ENCODE measurements at regions not wholly inside any gene's neighbourhood (a gene's known extent, or its start where the extent isn't known, plus 50 kb on each side); places are given as distances from the start of the nearest gene placed in this dataset.
"Not testable (repeated sequence)": the region's sequence is repeated elsewhere in the genome, so short reads cannot be mapped to it uniquely, and the experiment has no call there.

DNA sequence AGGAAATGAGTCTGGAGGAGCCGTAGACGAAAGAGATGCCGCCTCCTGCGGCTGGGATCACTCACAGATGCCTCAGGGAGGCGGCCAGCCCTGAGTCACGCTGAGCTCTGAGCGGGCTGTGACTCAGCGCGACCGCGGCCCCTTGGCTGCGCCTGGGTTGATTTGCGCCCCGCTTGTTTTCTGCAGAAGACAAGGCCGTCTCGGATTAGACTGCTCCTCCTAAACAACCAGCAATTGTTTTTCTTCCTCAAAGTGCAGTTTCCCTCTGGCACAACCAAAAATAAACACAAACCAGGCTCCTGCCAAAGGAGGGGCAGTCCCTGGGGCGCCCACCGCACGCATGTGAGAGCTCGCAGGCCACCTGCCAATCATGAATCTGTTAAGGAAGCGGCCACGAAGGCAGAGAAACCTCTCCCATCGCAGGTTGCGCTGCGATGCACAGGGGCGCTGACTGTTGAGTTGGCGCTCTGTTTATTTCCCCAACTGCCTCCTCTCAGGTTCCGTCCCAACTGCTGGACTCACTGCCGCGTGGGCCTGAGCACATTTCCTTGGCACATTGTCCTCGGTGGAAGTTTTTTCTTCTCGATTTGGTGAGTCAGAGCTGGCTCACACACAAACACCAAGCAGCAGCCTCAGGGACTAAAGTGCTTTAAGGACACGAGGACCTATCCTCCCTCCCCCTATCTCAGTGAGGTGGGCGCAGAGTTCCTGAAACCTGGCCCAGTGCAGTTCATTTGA is 85.2 kb upstream of the NDUFV2 start:
- DNase-seq = peak; percentile 71

DNA sequence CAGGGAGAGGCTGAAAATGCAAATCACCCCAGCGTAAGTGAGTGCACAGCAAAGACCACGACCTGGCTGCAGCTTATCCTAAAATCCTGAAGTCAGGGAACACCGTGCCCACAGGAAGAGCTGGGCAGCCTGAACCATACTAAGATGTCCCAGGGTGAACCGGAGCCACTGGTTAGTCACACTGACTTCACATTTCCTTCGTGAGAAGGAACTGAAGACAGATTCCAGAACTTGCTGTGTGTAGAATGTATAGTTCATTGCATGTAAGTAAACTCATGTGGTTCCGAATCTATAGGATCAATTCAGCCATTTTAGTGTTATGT is 84.6 kb upstream of the NDUFV2 start:
- no peak for DNase-seq

DNA sequence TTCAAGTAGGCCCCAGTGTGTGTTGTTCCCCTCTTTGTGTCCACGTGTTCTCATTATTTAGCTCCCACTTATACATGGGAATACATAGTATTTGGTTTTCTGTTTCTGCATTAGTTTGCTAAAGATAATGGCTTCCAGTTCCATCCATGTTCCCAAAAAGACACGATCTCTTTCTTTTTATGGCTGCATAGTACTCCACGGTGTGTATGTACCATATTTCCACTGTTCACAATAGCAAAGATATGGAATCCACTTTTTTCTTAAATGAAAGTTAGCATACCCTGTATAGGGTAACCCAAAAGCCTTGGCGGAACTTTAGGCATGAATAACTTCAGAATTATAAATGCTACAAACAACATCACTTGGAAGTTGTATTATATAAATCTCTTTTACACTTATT is 83.4 kb upstream of the NDUFV2 start:
- no peak for DNase-seq

DNA sequence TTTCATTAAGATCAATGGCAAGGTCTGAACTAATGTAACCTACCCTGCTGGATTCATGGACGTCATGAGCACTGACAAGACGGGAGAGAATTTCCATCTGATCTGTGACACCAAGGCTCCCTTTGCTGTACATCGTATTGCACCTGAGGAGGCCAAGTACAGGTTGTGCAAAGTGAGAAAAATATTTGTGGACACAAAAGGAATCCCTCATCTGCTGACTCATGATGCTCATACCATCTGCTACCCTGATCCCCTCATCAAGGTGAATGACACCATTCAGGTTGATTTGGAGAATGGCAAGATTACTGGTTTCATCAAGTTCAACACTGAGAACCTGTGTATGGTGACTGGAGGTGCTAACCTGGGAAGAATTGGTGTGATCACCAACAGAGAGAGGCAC is 82.3 kb upstream of the NDUFV2 start:
- no peak for DNase-seq

DNA sequence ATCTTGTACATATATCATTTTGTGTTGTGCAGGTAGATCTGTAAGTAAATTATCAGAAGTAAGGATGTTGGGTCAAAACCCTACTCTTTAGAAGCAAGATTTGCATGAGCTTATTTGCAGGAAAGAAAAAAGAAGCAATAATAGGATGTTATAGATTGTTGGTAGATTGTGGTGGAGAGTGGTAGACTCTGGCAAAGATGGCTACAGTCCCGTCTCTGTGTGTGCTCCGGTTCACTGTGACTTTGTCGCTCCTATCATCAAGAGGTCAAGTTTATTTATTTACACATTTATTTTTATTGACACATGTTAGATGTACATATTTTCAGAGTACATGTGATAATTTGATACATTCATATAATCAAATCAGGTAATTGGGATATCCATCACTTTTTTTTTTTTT is 81.0 kb upstream of the NDUFV2 start:
- no peak for DNase-seq

DNA sequence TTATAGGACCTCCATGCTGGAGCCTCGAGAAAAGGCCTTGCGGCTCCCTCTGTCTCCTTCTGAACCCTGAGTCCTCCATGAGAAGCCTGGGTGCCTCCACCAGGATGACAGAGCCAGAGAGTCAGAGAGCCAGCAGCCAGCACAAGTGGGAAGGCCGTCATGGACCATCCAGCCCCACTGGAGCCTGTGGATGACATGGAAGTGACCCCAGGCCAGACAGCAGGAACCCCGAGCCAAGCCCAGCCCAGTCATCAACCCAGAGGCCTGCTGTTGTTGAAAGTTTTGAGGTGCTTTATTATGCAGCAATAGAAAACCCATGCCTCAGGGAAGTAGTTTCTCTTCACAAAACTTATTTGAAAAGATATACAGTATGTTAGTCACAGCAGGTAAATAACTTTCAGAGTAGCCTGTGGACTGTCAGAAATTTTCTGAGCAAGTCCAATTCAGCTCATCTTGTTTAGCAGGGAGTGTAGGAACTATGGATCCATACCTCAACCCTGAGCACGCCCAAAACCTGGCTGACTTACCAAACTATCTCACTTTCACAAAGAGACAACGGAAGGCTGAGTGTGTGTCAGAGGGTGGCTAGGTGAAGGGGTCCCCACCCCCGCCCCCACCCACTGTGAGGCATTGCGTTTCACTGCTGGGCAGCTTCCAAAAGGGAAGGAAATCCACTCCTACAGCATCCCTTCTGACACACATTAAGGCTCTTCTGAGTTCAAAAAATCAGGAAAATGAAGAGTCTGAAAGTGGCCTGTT is 79.9 kb upstream of the NDUFV2 start:
- DNase-seq = no peak

DNA sequence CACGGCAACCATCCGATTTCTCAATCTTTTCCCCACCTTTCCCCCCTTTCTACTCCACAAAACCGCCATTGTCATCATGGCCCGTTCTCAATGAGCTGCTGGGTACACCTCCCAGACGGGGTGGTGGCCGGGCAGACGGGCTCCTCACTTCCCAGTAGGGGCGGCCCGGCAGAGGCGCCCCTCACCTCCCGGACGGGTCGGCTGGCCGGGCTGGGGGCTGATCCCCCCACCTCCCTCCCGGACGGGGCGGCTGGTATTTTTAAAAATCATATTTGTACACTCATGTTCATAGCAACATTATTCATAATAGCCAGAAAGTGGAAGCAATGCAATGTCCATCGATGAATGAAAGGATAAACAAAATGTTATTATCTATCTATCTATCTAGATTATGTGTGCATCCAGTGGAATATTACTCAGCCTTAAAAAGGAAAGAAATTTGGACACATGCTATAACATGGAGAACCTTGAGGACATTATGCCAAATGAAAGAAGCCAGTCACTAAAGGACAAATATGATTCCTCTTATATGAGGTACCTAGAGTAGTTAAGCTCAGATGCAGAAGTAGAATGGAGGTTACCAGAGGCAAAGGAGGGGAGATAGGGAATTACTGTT is 78.4 kb upstream of the NDUFV2 start:
- DNase-seq = not testable (repeated sequence)

DNA sequence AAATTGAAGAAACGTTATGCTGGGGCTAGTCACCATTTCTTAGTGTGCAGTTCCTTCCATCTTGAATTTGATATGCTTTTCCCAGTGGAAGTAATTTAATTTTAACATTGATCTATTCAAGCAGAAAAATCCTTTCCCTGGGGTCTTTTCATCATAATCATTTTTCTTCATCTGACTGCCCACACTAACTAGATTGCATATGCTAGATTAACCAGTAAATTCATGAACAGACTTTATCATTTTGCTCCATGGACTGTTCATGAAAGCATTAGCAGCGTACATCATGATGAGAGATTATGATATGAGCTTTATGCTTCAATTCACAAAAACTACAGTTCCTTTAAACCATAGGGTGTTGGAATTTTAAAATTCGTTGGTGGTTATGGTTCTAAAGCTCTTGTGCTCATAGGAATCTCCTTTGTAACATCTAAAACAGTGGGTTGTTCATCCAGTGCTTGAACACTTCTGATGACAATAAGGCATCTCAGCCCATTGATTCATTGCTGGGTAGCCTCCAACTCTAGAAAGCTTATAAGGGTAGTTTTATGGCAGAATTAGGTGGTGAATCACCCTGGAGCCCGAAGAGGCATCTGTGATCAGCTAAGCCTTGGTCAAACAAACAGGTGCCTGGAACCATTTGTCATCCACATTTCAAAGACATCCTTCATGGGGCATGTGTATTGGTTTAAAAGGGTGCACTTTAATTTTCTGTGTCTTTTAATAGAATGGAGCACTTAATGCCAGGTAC is 77.2 kb upstream of the NDUFV2 start:
- DNase-seq = no peak

DNA sequence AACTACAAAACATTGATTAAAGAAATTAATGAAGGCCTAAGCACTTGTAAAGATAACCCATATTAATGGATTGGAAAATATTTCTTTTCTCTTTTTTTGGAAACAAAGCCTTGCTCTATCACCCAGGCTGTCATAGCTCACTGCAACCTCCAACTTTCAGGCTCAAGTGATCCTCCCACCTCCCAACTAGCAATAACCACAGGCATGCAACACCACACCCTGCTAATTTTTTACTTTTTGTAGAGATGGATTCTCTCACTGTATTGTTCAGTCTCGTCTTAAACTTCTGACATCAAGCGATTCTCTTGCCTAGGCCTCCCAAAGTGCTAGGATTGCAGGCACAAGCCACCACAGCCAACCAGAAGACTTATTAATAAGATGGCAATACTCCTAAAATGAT is 73.4 kb upstream of the NDUFV2 start:
- DNase-seq = no peak

DNA sequence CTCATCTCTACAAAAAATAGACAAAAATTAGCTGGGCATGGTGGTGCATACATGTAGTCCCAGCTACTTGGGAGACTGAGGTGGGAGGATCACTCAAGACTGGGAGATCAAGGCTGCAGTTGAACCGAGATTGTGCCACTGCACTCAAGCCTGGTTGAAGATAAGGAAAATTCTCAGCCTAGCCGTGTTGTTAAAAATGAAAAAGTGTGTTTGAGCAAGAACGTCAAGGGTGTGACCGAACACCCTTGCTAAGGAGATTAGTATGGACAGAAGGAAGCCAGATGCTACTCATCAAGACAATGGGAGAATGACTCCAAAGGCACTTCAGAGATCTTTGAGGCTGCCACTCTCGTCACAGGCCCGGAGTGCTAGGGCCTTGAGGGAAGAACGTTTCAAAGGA is 70.0 kb upstream of the NDUFV2 start:
- no peak for DNase-seq

DNA sequence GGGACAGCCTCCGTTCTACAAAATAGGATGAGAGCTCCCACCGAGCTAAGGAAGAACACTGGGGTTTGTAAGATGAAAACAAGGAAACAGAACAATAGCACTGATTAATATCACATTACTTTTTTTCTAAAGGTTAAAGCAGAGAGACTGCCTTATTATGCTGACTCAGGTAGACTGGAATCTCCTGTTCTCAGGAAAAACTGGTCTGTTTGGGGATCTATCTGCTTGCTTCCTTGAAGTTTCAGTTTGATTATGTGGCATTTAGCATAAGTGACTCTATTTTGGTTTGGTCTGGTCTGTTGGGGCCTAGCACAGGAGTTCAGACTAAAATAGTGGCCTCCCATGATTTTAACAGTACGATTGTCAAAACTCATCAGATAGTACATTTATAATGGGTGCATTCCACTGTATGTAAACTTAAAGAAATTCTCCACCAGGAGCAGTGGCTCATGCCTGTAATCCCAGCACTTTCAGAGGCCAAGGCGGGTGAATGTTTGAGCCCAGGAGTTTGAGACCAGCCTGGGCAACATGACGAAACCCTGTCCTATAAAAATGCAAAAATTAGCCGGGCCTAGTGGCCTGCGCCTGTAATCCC is 64.1 kb upstream of the NDUFV2 start:
- DNase-seq = peak; percentile 11

DNA sequence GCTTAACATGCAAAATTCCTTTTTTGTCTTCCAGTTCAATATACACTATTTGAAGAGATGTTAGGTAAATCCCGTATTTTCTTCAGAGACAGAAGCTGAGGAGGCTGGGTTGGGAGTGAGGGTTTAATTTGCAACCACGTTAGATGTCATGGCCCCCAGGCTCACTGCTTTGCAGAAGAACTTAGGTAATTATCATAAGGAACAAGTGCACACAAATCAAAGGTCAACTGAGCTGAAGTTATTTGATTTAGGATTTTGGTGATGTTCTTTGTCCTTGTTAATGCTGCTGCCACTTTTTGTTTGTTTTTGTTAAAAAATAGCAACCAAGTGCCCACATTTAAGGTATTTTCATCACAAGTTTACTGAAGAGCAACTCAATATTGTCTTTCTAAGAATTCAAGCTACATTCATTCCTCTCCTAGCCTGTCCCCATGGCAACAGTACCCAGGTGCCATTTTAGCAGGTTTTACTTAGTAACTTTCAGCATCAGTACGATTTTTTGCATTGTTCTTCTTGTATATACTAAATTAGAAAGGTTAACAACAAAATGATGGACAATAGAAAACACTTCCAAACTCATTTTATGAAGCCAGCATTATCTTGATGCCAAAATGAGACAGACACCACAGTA is 62.9 kb upstream of the NDUFV2 start:
- DNase-seq = no peak

DNA sequence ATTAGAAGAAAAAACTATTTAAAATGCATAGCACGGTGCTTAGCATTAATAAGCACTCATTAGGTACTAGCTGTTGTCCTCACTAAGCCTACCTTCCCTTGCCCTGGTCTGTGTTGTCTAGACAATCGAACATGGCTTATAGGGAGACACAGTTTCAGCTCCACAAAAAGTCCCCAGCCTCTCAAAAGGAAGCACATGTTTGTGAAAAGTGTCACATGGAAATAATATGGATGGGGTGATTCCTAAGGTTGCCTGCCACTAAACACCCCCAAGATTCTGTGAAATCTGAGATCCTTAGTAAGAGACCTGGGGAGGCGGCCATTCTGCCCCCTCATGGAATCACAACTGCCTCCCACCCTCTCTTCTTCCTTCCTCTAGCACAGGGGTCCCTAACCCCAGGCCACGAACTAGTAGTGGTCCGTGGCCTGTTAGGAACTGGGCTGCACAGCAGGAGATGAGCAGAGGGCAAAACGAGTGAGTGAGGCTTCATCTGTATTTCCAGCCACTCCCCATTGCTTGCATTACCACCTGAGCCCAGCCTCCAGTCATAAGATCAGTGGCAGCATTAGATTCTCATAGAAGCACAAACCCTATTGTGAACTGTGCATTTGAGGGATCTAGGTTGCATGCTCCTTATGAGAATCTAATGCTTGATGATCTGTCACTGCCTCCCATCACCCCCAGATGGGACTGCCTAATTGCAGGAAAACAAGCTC is 59.6 kb upstream of the NDUFV2 start:
- DNase-seq = no peak

DNA sequence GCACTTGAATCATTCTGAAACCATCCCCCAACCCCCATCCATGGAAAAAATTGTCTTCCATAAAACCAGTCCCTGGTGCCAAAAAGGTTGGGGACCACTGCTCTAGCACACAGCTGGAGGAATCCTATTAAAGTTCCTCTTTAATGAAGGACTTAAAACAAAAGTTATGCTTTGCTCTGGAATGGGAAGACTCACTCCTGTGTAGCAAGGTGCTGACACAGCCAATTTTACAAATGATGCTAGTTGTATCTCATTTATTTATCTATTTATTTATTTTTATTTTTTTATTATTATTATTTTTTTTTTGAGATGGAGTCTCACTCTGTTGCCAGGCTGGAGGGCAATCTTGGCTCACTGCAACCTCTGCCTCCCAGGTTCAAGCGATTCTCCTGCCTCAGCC is 58.9 kb upstream of the NDUFV2 start:
- no peak for DNase-seq

DNA sequence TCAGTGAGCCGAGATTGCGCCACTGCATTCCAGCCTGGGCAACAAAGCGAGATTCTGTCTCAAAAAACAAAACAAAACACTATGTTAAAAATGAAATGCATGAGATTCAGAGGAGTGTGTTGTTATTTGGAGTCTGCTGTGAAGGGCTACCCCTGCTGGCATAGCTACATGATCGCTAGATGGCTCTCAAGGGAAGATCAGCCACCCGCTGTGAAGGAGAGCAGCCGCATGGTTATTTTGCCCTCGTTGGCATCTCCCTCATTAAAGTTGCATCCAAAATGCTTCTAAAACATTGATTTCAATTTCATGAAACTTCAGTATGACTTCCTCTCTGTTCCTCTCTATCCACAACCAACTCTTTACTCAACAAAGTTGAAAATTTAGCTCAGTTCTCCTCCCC is 54.8 kb upstream of the NDUFV2 start:
- DNase-seq = no peak

DNA sequence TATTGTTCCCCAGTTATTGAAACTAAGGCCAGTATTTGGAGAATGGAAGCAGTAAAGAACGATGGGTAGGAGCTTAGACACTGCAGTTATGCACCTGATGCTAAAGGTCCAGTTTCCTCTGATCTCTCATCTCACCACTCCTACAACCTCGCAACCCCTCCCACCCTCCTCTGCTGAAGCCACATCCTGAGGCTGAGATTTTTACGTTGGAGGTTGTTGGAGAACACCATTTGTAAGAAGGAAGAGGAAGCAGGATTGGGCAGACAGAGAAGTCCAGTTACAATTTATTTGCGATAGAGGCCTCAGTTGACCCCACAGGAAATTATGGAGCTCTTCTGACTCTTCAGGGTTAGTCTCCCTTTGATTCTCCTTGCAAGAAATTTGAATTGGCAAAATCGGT is 54.3 kb upstream of the NDUFV2 start:
- no peak for DNase-seq

DNA sequence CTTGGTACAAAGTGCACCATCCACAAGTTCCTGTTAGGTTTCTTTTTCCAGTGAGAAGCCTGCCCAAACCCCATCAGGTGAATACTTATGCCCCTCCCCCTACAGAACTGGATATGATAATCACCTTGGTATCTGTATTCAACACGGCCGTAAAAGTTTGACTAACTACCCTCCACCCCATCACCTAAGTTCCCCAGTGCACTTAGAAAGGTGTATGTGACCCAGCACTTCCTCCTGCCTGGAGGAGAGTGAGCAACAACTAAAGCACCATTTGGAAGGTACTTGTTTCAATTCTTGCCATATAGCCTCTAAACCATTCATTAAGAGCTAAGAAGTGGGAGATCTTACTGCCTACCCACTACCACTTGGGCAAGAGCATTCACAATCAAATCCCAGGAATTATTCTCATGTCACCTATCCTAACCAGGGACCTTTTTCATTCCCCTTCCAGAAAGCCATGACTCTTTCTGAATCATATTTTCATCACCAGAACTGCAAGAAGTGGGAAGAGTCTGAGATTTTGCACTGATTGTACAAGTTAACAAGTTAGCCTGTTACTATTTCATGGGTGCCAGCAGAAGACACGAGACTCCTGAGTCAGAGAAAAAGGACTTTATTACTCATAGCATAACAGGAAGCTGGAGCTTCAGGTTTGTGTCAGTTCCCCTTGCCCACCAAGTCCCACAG is 53.5 kb upstream of the NDUFV2 start:
- DNase-seq = no peak

DNA sequence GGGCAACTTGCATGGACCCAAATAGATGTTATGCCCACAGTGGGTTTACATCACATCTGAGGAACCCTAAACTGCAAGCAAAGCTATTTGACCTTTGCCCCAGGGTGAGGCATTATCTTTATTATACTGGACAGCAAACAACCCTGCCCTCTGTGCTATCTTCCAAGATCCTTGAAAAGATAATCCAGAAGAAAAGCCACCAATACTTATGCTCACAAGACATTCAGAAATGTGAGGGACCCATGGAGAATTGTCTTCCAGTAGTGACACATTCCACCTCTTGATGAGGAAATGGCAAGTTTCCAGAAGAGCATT is 53.0 kb upstream of the NDUFV2 start:
- DNase-seq = no peak

DNA sequence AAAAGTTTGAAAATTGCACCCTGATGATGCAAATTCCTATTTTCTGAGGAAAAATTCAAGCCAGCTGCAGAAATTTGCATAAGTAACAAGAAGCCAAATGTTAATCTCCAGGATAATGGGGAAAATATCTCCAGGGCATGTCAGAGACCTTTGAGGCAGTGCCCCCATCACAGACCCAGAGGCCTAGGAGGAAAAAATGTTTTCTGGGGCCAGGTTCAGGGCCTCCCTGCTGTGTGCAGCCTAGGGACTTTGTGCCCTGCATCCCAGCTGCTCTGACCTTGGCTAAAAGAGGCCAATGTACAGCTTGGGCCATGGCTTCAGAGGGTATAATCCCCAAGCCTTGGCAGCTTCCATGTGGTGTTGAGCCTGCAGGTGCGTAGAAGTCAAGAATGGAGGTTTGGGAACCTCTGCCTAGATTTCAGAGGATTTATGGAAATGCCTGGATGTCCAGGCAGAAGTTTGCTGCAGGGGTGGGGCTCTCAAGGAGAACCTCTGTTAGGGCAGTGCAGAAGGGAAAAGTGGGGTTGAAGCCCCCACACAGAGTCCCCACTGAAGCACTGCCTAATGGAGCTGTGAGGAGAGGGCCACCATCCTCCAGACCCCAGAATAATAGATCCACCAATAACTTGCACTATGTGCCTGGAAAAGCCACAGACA is 51.7 kb upstream of the NDUFV2 start:
- not testable (repeated sequence) for DNase-seq
